Natural killer cell (primary cell): ENCODE measurements at regions not wholly inside any gene's neighbourhood (a gene's known extent, or its start where the extent isn't known, plus 50 kb on each side); places are given as distances from the start of the nearest gene placed in this dataset.

Source experiments
- ATAC-seq, 3 donors: fragments of 150-1000 bp in 2 of 3; fragments of 200-7000 bp in 1 of 3; cut with Tn5 transposase; 1 replicate in 1 of 3; 2 replicates in 2 of 3; pipeline ENCODE4 v1.10.0; 2021; ENCODE audit warnings: mild to moderate bottlenecking in 2 of 3, moderate library complexity in 2 of 3
- DNase-seq, 2 donors: peaks; one replicate each; pipeline versions ENCODE4 v3.0.0 to v3.0.0-alpha.2; 2013 to 2021; ENCODE audit warnings: mixed read lengths in 1 of 2
- H3K27ac ChIP-seq: one replicate; pipeline ENCODE4 v1.5.1; 2013; ENCODE audit warnings: mild to moderate bottlenecking, low read length
- H3K27me3 ChIP-seq: one replicate; pipeline ENCODE4 v1.6.1; 2013; ENCODE audit warnings: low read length; ENCODE audit not compliant: control insufficient read depth, insufficient read depth
- H3K36me3 ChIP-seq: one replicate; pipeline ENCODE4 v1.6.1; 2013; ENCODE audit warnings: low read length; ENCODE audit not compliant: control insufficient read depth, insufficient read depth
- H3K4me1 ChIP-seq: one replicate; pipeline ENCODE4 v1.6.1; 2013; ENCODE audit warnings: low read length; ENCODE audit not compliant: control insufficient read depth, insufficient read depth
- H3K4me3 ChIP-seq: one replicate; pipeline ENCODE4 v1.5.1; 2013; ENCODE audit warnings: low read length
- H3K9me3 ChIP-seq: one replicate; pipeline ENCODE4 v1.6.1; 2013; ENCODE audit warnings: low read length; ENCODE audit not compliant: control insufficient read depth, insufficient read depth
- H3K27ac Mint-ChIP-seq, 2 donors: one replicate each; pipeline ENCODE4 v1.8.0; 2022; ENCODE audit warnings: mild to moderate bottlenecking in 2 of 2, mixed read lengths in 2 of 2, moderate library complexity in 1 of 2
- H3K27me3 Mint-ChIP-seq, 2 donors: one replicate each; pipeline ENCODE4 v1.8.0; 2022; ENCODE audit warnings: low read depth in 2 of 2, mixed read lengths in 2 of 2
- H3K36me3 Mint-ChIP-seq: one replicate; pipeline ENCODE4 v1.8.0; 2022; ENCODE audit warnings: mixed read lengths
- H3K4me1 Mint-ChIP-seq, 2 donors: one replicate each; pipeline ENCODE4 v1.8.0; 2022; ENCODE audit warnings: mixed read lengths in 2 of 2
- H3K4me3 Mint-ChIP-seq: one replicate; pipeline ENCODE4 v1.8.0; 2022; ENCODE audit warnings: mild to moderate bottlenecking, moderate library complexity, mixed read lengths
- H3K9me3 Mint-ChIP-seq, 2 donors: one replicate each; pipeline ENCODE4 v1.8.0; 2022; ENCODE audit warnings: mixed read lengths in 2 of 2
- WGBS: methylation state at CpG from one replicate; pipeline ENCODE4 v1.1.7; 2013; ENCODE audit warnings: missing lambda C conversion rate; ENCODE audit not compliant: insufficient coverage; 5-methylcytosine and 5-hydroxymethylcytosine counted together
- intact Hi-C: fragments of 100-400 bp; cut with micrococcal nuclease; formaldehyde crosslinking; loops from one replicate; pipeline ENCODE4 v1.14.2; 2022
- TF ChIP-seq, protein P1 (sequence below): fragments of 200-600 bp; IDR thresholded peaks from one replicate; pipeline ENCODE4 v1.8.0; 2022; ENCODE audit warnings: antibody characterized with exemption

DNA sequence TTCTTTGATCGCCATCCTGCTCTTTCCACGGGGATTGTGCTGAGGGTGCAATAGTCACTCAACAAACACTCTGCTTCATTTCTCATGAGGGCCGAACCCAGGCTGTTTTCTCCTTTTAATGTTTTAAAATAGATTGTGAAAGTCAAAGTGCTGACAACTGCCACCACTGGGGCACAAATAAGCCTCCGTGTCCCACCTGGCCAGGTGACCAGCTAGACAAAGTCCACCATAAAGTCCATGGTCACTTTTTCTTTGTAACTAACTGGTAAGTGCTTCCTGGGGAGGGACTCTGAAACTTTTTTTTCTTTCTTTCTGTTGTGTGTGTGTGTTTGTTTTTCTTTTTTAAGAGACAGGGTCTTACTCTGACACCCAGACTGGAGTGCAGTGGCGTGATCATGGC lies 219.8 kb downstream of the LY86 start:
- intact Hi-C loops, result no loop called here
- Mint-ChIP-seq H3K36me3 (no peaks in the 10 kb centered on the region), H3K4me1 (peaks cover 17 to 19% of the 10 kb centered on the region in 2 donors), H3K4me3 (no peak overlapping the region), H3K27me3 (peaks cover 8 to 11% of the 10 kb centered on the region in 2 donors), H3K27ac (no peak overlapping the region), H3K9me3 (no peaks in the 10 kb centered on the region)
- 91% methylated on average over 4 of the region's 5 CpGs for WGBS
- Histone ChIP-seq H3K36me3 (no peaks in the 10 kb centered on the region), H3K4me3 (no peak overlapping the region), H3K27me3 (no peaks in the 10 kb centered on the region), H3K4me1 (peaks cover 17% of the 10 kb centered on the region), H3K9me3 (no peaks in the 10 kb centered on the region), H3K27ac (no peak overlapping the region)
- ATAC-seq, result no peak
- no peak for DNase-seq
- TF ChIP-seq, protein P1, sequence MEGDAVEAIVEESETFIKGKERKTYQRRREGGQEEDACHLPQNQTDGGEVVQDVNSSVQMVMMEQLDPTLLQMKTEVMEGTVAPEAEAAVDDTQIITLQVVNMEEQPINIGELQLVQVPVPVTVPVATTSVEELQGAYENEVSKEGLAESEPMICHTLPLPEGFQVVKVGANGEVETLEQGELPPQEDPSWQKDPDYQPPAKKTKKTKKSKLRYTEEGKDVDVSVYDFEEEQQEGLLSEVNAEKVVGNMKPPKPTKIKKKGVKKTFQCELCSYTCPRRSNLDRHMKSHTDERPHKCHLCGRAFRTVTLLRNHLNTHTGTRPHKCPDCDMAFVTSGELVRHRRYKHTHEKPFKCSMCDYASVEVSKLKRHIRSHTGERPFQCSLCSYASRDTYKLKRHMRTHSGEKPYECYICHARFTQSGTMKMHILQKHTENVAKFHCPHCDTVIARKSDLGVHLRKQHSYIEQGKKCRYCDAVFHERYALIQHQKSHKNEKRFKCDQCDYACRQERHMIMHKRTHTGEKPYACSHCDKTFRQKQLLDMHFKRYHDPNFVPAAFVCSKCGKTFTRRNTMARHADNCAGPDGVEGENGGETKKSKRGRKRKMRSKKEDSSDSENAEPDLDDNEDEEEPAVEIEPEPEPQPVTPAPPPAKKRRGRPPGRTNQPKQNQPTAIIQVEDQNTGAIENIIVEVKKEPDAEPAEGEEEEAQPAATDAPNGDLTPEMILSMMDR, result no peak

DNA sequence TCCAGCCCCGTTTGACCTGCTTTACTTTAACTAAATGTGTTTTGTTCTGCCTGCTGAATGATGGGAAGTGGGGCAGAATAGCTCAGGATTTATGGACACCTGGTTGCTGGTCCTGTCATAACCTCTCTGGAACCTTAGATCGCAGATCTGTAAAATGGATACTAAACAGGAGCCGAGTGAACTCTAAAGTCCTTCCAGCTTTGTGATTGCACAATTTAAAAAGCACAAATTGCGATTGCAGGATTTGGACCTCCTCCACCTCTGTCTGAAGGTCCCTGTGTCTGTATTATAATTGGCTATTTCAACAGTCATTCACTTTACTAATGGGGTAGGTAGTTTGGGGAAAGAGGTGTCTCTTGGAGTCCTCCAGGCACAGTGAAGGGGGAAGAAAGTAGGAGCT lies 220.4 kb downstream of the LY86 start:
- Histone ChIP-seq H3K4me3 (no peak overlapping the region), H3K27ac (no peak overlapping the region), H3K36me3 (no peaks in the 10 kb centered on the region), H3K27me3 (no peaks in the 10 kb centered on the region), H3K4me1 (peaks cover 11% of the 10 kb centered on the region), H3K9me3 (no peaks in the 10 kb centered on the region)
- Mint-ChIP-seq H3K27me3 (peaks cover 6 to 9% of the 10 kb centered on the region in 2 donors), H3K4me3 (no peak overlapping the region), H3K36me3 (no peaks in the 10 kb centered on the region), H3K4me1 (peaks cover 17 to 19% of the 10 kb centered on the region in 2 donors), H3K27ac (no peak overlapping the region), H3K9me3 (no peaks in the 10 kb centered on the region)
- TF ChIP-seq, protein P1, result no peak
- intact Hi-C loops, result no loop called here
- 78% methylated on average over 3 of the region's 4 CpGs for WGBS
- no peak for DNase-seq
- ATAC-seq, result no peak

DNA sequence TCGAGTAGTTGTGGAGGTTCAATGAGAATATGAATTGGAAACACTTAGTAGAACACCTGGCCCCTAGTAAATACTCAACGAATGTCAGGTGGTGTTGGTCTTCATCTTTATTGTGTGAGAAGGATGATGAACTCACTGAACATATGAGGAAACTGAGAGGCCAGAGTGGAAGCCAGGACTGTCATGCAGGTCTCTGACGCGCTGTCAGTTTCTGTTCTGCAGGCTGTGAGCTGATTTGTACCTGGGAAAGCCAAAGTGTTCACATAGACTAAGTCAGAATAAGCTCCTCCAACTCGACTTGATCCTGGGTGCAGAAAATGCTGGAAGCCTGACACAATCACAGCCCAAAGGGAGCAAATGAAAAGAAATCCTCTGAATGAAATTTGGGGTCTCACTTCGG lies 222.2 kb downstream of the LY86 start:
- Histone ChIP-seq H3K4me1 (peaks cover 9% of the 10 kb centered on the region), H3K36me3 (no peaks in the 10 kb centered on the region), H3K9me3 (no peaks in the 10 kb centered on the region), H3K27ac (no peak overlapping the region), H3K27me3 (no peaks in the 10 kb centered on the region), H3K4me3 (peak overlapping the region; percentile 46)
- Mint-ChIP-seq H3K4me1 (peaks cover 17 to 19% of the 10 kb centered on the region in 2 donors), H3K27ac (peak overlapping the region; percentile 57 to 90), H3K27me3 (peaks cover 0 to 10% of the 10 kb centered on the region in 2 donors), H3K4me3 (peak overlapping the region; percentile 92), H3K9me3 (no peaks in the 10 kb centered on the region), H3K36me3 (no peaks in the 10 kb centered on the region)
- WGBS, result 62% methylated on average over 6 of the region's 6 CpGs
- DNase-seq, result peak in 1 of 2 donors; percentile 33
- no peak for ATAC-seq
- TF ChIP-seq, protein P1, result no peak
- intact Hi-C loops, result no loop called here
